Adrenal gland (tissue), 9 donors: ENCODE measurements at regions not wholly inside any gene's neighbourhood (a gene's known extent, or its start where the extent isn't known, plus 50 kb on each side); places are given as distances from the start of the nearest gene placed in this dataset.

Experiments
- DNase-seq, 7 donors: peaks; one replicate each; pipeline ENCODE4 v3.0.0-alpha.2; 2019 to 2020
- H3K27ac ChIP-seq, 5 donors: fragments of 200-600 bp; sonication (generic) in 4 of 5; 1 replicate in 3 of 5; 2 replicates in 2 of 5; pipeline versions ENCODE4 v1.5.1 to v1.8.0; 2016 to 2020; ENCODE audit warnings: mild to moderate bottlenecking in 1 of 5
- H3K27me3 ChIP-seq: fragments of 200-600 bp; 2 replicates; pipeline ENCODE4 v1.8.0; 2021
- H3K36me3 ChIP-seq, 2 donors: fragments of 200-600 bp; replicated peaks in 1 of 2; 1 replicate in 1 of 2; 2 replicates in 1 of 2; pipeline versions ENCODE4 v1.5.1 to v1.8.0; 2018 to 2022
- H3K4me1 ChIP-seq, 2 donors: fragments of 200-600 bp; replicated peaks in 1 of 2; 1 replicate in 1 of 2; 2 replicates in 1 of 2; pipeline versions ENCODE4 v1.5.1 to v1.8.0; 2018 to 2021
- H3K4me3 ChIP-seq, 4 donors: fragments of 200-600 bp; sonication (generic) in 3 of 4; one replicate each; pipeline ENCODE4 v1.5.1; 2016 to 2018
- H3K9me3 ChIP-seq, 3 donors: fragments of 200-600 bp; sonication (generic) in 1 of 3; replicated peaks in 1 of 3; 1 replicate in 2 of 3; 2 replicates in 1 of 3; pipeline versions ENCODE4 v1.5.1 to v1.8.0; 2016 to 2021
- CTCF ChIP-seq, 6 experiments: fragments of 450-650 bp in 4 of 6; fragments of 200-600 bp in 2 of 6; sonication (generic) in 1 of 6; IDR thresholded peaks; 1 replicate in 5 of 6; 2 replicates in 1 of 6; pipeline versions ENCODE4 v1.5.1 to v1.8.0; 2016 to 2021; ENCODE audit warnings: antibody characterized with exemption in 6 of 6, mild to moderate bottlenecking in 2 of 6, moderate library complexity in 1 of 6
- POLR2A ChIP-seq, 2 donors: fragments of 450-650 bp; IDR thresholded peaks; one replicate each; pipeline ENCODE4 v1.6.1; 2017; ENCODE audit warnings: antibody characterized with exemption in 2 of 2, mild to moderate bottlenecking in 2 of 2, moderate library complexity in 1 of 2
- WGBS, 4 donors: extraction: QIAGEN DNeasy Blood & Tissue Kit in 2 of 4; methylation state at CpG; one replicate each; pipeline versions ENCODE4 v1.1.5 to v1.1.7; 2013 to 2017; 5-methylcytosine and 5-hydroxymethylcytosine counted together
- intact Hi-C, 2 donors: fragments of 100-400 bp; cut with DNase I; formaldehyde crosslinking; loops; one replicate each; pipeline versions ENCODE4 v1.14.1 to v1.15.0; 2022 to 2023
- donor health status: healthy with polysubstance abuse.
- donor health status: Bipolar disorder and iron deficiency.
- donor health status: DM: yes; HTN: yes; CAD: no.
- donor health status: DM: no; HTN: no; CAD: no.
- donor health status: DM: no; HTN: no; CAD: no.

- Histone ChIP-seq H3K27me3 (no peaks in the 10 kb centered on the region), H3K9me3 (no peaks in the 10 kb centered on the region), H3K4me1 (no peaks in the 10 kb centered on the region), H3K4me3 (no peak overlapping the region), H3K27ac (no peak overlapping the region), H3K36me3 (no peaks in the 10 kb centered on the region)
- TF ChIP-seq POLR2A (IDR thresholded peaks at IDR 0.05) (no peak), CTCF (IDR thresholded peaks at IDR 0.05) (no peak)
- intact Hi-C loops = no loop called here
- no peak for DNase-seq
- WGBS, 4 donors = 53 to 67% (median 63%) methylated on average over 2 of the region's 2 CpGs
Measured at GRCh38 chr1:95402780-95403179, 168.8 kb downstream of the RWDD3 start.

GRCh38 chr1:95406279-95406678 lies 172.3 kb downstream of the RWDD3 start:
- no peak overlapping the region for H3K27ac ChIP-seq
- no peak overlapping the region for H3K4me3 ChIP-seq
- H3K36me3 ChIP-seq = no peaks in the 10 kb centered on the region
- intact Hi-C loops = no loop called here
- 39 to 57% (median 52%) methylated on average over 1 of the region's 1 CpG for WGBS, 4 donors
- DNase-seq = no peak
- no peaks in the 10 kb centered on the region for H3K27me3 ChIP-seq
- H3K4me1 ChIP-seq = no peaks in the 10 kb centered on the region
- TF ChIP-seq POLR2A (IDR thresholded peaks at IDR 0.05) = no peak
- TF ChIP-seq CTCF (IDR thresholded peaks at IDR 0.05) = no peak
- no peaks in the 10 kb centered on the region for H3K9me3 ChIP-seq

GRCh38 chr1:95407131-95407885 lies 173.3 kb downstream of the RWDD3 start:
- intact Hi-C loops = no loop called here
- H3K4me3 ChIP-seq = no peak overlapping the region
- TF ChIP-seq CTCF (IDR thresholded peaks at IDR 0.05) (no peak), POLR2A (IDR thresholded peaks at IDR 0.05) (no peak)
- 35 to 48% (median 42%) methylated on average over 9 to 10 of the region's 10 CpGs for WGBS, 4 donors
- no peaks in the 10 kb centered on the region for H3K36me3 ChIP-seq
- no peaks in the 10 kb centered on the region for H3K4me1 ChIP-seq
- no peak for DNase-seq
- no peaks in the 10 kb centered on the region for H3K27me3 ChIP-seq
- H3K27ac ChIP-seq = no peak overlapping the region
- H3K9me3 ChIP-seq = no peaks in the 10 kb centered on the region

GRCh38 chr1:95407886-95408291 lies 173.9 kb downstream of the RWDD3 start:
- H3K36me3 ChIP-seq = no peaks in the 10 kb centered on the region
- H3K4me1 ChIP-seq = no peaks in the 10 kb centered on the region
- H3K27ac ChIP-seq = no peak overlapping the region
- H3K9me3 ChIP-seq = no peaks in the 10 kb centered on the region
- intact Hi-C loops = no loop called here
- TF ChIP-seq POLR2A (IDR thresholded peaks at IDR 0.05) = no peak
- H3K4me3 ChIP-seq = no peak overlapping the region
- DNase-seq = no peak
- 39 to 55% (median 50%) methylated on average over 8 of the region's 8 CpGs for WGBS, 4 donors
- no peaks in the 10 kb centered on the region for H3K27me3 ChIP-seq
